CD14-positive monocyte (primary cell): ENCODE measurements at regions not wholly inside any gene's neighbourhood (a gene's known extent, or its start where the extent isn't known, plus 50 kb on each side); places are given as distances from the start of the nearest gene placed in this dataset.

Source experiments
- DNase-seq, 3 donors: peaks; one replicate each; pipeline ENCODE4 v3.0.0-alpha.2; 2011 to 2022
- H2AFZ ChIP-seq: 2 replicates; pipeline ENCODE4 v1.6.0; 2012; ENCODE audit warnings: mild to moderate bottlenecking, low read depth, low read length, inconsistent platforms; ENCODE audit not compliant: insufficient read depth, poor library complexity, severe bottlenecking
- H3K27ac ChIP-seq, 2 donors: 1 replicate in 1 of 2; 2 replicates in 1 of 2; pipeline ENCODE4 v1.5.1; 2012 to 2013; ENCODE audit warnings: low read length in 2 of 2, control low read depth in 1 of 2, inconsistent platforms in 1 of 2, low read depth in 1 of 2, mild to moderate bottlenecking in 1 of 2
- H3K27me3 ChIP-seq, 2 donors: one replicate each; pipeline versions ENCODE4 v1.6.0 to v1.6.1; 2011 to 2013; ENCODE audit warnings: low read length in 2 of 2; ENCODE audit not compliant: control insufficient read depth in 2 of 2, insufficient read depth in 2 of 2
- H3K36me3 ChIP-seq, 2 donors: replicated peaks in 1 of 2; 1 replicate in 1 of 2; 2 replicates in 1 of 2; pipeline versions ENCODE4 v1.5.1 to v1.6.1; 2012 to 2013; ENCODE audit warnings: low read length in 2 of 2, control low read depth in 1 of 2, inconsistent platforms in 1 of 2, mild to moderate bottlenecking in 1 of 2; ENCODE audit not compliant: insufficient read depth in 2 of 2, control insufficient read depth in 1 of 2
- H3K4me1 ChIP-seq, 2 donors: 1 replicate in 1 of 2; 2 replicates in 1 of 2; pipeline versions ENCODE4 v1.5.1 to v1.6.1; 2012 to 2013; ENCODE audit warnings: low read length in 2 of 2, control low read depth in 1 of 2, inconsistent platforms in 1 of 2, mild to moderate bottlenecking in 1 of 2, moderate library complexity in 1 of 2; ENCODE audit not compliant: insufficient read depth in 2 of 2, control insufficient read depth in 1 of 2
- H3K4me2 ChIP-seq: replicated peaks from 2 replicates; pipeline ENCODE3; 2012; ENCODE audit warnings: low read length, moderate library complexity, mild to moderate bottlenecking; ENCODE audit not compliant: poor library complexity, severe bottlenecking; ENCODE audit errors: extremely low read depth
- H3K4me3 ChIP-seq, 3 experiments: fragments of 200-600 bp in 1 of 3; sonication (generic) in 1 of 3; replicated peaks in 1 of 3; 1 replicate in 2 of 3; 2 replicates in 1 of 3; pipeline ENCODE4 v1.5.1; 2011 to 2013; ENCODE audit warnings: low read length in 3 of 3, mild to moderate bottlenecking in 3 of 3, control low read depth in 2 of 3, low read depth in 2 of 3, inconsistent platforms in 1 of 3, moderate library complexity in 1 of 3
- H3K79me2 ChIP-seq: 2 replicates; pipeline ENCODE4 v1.6.0; 2012; ENCODE audit warnings: mild to moderate bottlenecking, control low read depth, inconsistent platforms, low read length, moderate library complexity; ENCODE audit not compliant: insufficient read depth
- H3K9ac ChIP-seq: 2 replicates; pipeline ENCODE4 v1.6.0; 2017; ENCODE audit warnings: low read length, mild to moderate bottlenecking; ENCODE audit not compliant: insufficient read depth, poor library complexity, severe bottlenecking
- H3K9me3 ChIP-seq, 2 donors: replicated peaks in 1 of 2; 1 replicate in 1 of 2; 2 replicates in 1 of 2; pipeline versions ENCODE4 v1.5.1 to v1.6.1; 2012 to 2013; ENCODE audit warnings: low read length in 2 of 2, control low read depth in 1 of 2; ENCODE audit not compliant: control insufficient read depth in 1 of 2, insufficient read depth in 1 of 2
- H4K20me1 ChIP-seq: 2 replicates; pipeline ENCODE4 v1.6.0; 2012; ENCODE audit warnings: mild to moderate bottlenecking, low read length, control low read depth, moderate library complexity; ENCODE audit not compliant: insufficient read depth
- H3K27ac Mint-ChIP-seq, 7 donors: one replicate each; pipeline ENCODE4 v1.8.0; 2020; ENCODE audit warnings: mild to moderate bottlenecking in 7 of 7, mixed read lengths in 7 of 7, moderate library complexity in 6 of 7, inconsistent platforms in 2 of 7
- H3K27me3 Mint-ChIP-seq, 3 donors: one replicate each; pipeline ENCODE4 v1.8.0; 2021 to 2022; ENCODE audit warnings: low read depth in 3 of 3, mild to moderate bottlenecking in 3 of 3, mixed read lengths in 3 of 3, moderate library complexity in 3 of 3, inconsistent platforms in 1 of 3
- H3K36me3 Mint-ChIP-seq, 2 donors: one replicate each; pipeline ENCODE4 v1.8.0; 2020; ENCODE audit warnings: mixed read lengths in 2 of 2, inconsistent platforms in 1 of 2, mild to moderate bottlenecking in 1 of 2
- H3K4me1 Mint-ChIP-seq: one replicate; pipeline ENCODE4 v1.8.0; 2020; ENCODE audit warnings: mild to moderate bottlenecking, mixed read lengths
- H3K4me3 Mint-ChIP-seq, 2 donors: one replicate each; pipeline ENCODE4 v1.8.0; 2020; ENCODE audit warnings: mild to moderate bottlenecking in 2 of 2, mixed read lengths in 2 of 2, moderate library complexity in 1 of 2
- H3K9me3 Mint-ChIP-seq, 7 donors: one replicate each; pipeline ENCODE4 v1.8.0; 2020 to 2022; ENCODE audit warnings: mixed read lengths in 7 of 7, mild to moderate bottlenecking in 6 of 7, moderate library complexity in 6 of 7, inconsistent platforms in 2 of 7
- CTCF ChIP-seq: fragments of 200-600 bp; IDR thresholded peaks from one replicate; pipeline ENCODE4 v1.8.0; 2022; ENCODE audit warnings: antibody characterized with exemption, mild to moderate bottlenecking
- WGBS: methylation state at CpG from one replicate; pipeline ENCODE4 v1.1.5; 2013; ENCODE audit warnings: missing lambda C conversion rate; ENCODE audit not compliant: insufficient coverage; 5-methylcytosine and 5-hydroxymethylcytosine counted together
- intact Hi-C, 2 donors: fragments of 100-400 bp; cut with micrococcal nuclease; formaldehyde crosslinking; loops; one replicate each; pipeline versions ENCODE4 v1.15.0 to v1.15.1; 2023

GRCh38 chr7:31211281-31211680, 129.2 kb downstream of the NEUROD6 start:
- Histone ChIP-seq H3K4me3 (no peak overlapping the region), H3K4me1 (no peaks in the 10 kb centered on the region), H3K27ac (no peak overlapping the region), H3K79me2 (no peaks in the 10 kb centered on the region), H3K9me3 (no peaks in the 10 kb centered on the region), H3K9ac (no peak overlapping the region), H3K36me3 (no peaks in the 10 kb centered on the region), H3K4me2 (no peak overlapping the region), H2AFZ (no peak overlapping the region), H4K20me1 (no peaks in the 10 kb centered on the region), H3K27me3 (no peaks in the 10 kb centered on the region)
- Mint-ChIP-seq H3K36me3 (no peaks in the 10 kb centered on the region), H3K27me3 (peaks cover 0 to 2% (median 0%) of the 10 kb centered on the region in 3 donors), H3K4me1 (no peaks in the 10 kb centered on the region), H3K4me3 (no peak overlapping the region), H3K27ac (no peak overlapping the region), H3K9me3 (peaks cover 0 to 4% (median 0%) of the 10 kb centered on the region in 7 donors)
- TF ChIP-seq CTCF: no peak
- no peak for DNase-seq
- intact Hi-C loops: no loop called here
- no CpG with 5 or more reads among the region's 1 CpG for WGBS

- H4K20me1 ChIP-seq: no peaks in the 10 kb centered on the region
- H3K36me3 ChIP-seq: no peaks in the 10 kb centered on the region
- H3K4me2 ChIP-seq: no peak overlapping the region
- Mint-ChIP-seq H3K4me3 (no peak overlapping the region), H3K27me3 (peaks cover 0 to 1% (median 1%) of the 10 kb centered on the region in 3 donors), H3K27ac (no peak overlapping the region), H3K4me1 (no peaks in the 10 kb centered on the region), H3K9me3 (peaks cover 0 to 7% (median 3%) of the 10 kb centered on the region in 7 donors), H3K36me3 (no peaks in the 10 kb centered on the region)
- no peak for DNase-seq
- no peak overlapping the region for H3K9ac ChIP-seq
- H3K9me3 ChIP-seq: peaks cover 0 to 6% of the 10 kb centered on the region in 2 donors
- intact Hi-C loops: no loop called here
- H3K4me3 ChIP-seq: no peak overlapping the region
- no peaks in the 10 kb centered on the region for H3K27me3 ChIP-seq
- no peak overlapping the region for H3K27ac ChIP-seq
- TF ChIP-seq CTCF: no peak
- no peaks in the 10 kb centered on the region for H3K79me2 ChIP-seq
- H2AFZ ChIP-seq: no peak overlapping the region
- WGBS: no CpG with 5 or more reads among the region's 2 CpGs
- H3K4me1 ChIP-seq: no peaks in the 10 kb centered on the region
These were observed 136.5 kb downstream of the NEUROD6 start for GRCh38 chr7:31204071-31204470.
